ENCODE measurements at regions not wholly inside any gene's neighbourhood (a gene's known extent, or its start where the extent isn't known, plus 50 kb on each side); places are given as distances from the start of the nearest gene placed in this dataset.

GRCh38 chr4:176558661-176559060, 234.1 kb downstream of the VEGFC start:
- TF ChIP-seq CTCF (IDR thresholded peaks at IDR 0.05; ENCODE audit: low read length) (no peak), EZH2 (optimal IDR thresholded peaks at IDR 0.05; ENCODE audit: low read depth, low read length) (no peak), EZH2phosphoT487 (IDR thresholded peaks at IDR 0.05; ENCODE audit: low read length) (no peak)
